ENCODE measurements at regions not wholly inside any gene's neighbourhood (a gene's known extent, or its start where the extent isn't known, plus 50 kb on each side); places are given as distances from the start of the nearest gene placed in this dataset.
"Not testable (repeated sequence)": the region's sequence is repeated elsewhere in the genome, so short reads cannot be mapped to it uniquely, and the experiment has no call there.

DNA sequence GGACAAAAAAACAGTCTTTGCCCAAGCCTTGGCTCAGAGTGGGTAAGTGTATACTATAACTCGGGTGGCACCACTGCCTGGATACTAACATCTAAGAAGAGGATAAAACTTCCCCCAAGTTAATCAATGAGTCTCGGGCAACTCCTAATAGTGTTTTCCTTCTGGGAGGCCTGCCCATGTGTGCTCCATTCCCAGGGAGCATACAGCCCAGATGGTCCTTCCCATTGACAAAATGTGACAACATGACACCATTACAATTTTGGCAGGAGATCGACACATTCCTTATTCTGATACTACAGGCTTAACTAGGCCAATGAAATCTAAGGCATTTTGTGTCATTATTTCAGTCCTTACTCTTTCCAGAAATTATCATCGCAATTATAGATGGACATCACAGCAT, 52.7 kb upstream of the CRIM1 start:
- ATAC-seq (no peak), DNase-seq (no peak)
- intact Hi-C loops (cut with DNase I), result no loop called here

DNA sequence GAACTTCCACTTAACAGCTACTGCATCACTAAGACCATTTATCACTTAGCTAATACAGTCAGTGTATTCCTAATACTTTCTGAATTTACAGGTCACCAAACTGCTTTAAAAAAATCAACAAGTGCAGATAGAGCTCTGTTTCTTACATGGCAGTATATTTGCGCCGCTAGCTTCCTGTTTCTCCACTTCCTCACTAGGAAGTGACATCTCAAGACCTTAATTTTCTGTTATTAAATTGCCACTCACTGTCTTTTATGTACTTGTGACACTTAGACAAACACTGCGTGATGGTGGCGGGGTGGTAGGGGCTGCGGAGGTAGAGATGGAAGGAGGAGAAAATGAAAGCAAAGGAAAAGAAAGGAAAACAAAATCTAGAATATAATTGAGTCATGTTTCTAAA, 53.7 kb upstream of the CRIM1 start:
- DNase-seq, result no peak
- intact Hi-C loops (cut with DNase I), result no loop called here

DNA sequence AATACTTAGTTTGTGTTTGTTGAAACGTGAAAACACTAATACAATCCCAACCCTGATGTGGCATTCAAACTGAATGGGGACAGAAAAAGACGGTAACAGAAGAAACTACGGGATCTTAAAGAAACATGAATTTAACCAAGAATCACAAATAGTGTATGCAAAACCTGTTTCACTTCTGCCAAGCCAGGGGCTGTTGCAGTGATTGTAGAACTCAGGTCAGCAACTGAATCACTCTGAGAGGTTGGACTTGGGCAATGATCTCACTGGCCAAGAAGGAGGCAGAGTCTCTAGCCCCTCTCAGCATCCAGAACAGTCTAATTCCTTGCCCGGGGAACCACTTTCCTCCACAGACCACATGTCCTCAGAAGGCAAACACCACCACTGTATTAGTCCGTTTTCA, 54.9 kb upstream of the CRIM1 start:
- intact Hi-C loops (cut with DNase I), result no loop called here

More for the DNA sequence above, 53.7 kb upstream of the CRIM1 start:
- no peak for ATAC-seq

DNA sequence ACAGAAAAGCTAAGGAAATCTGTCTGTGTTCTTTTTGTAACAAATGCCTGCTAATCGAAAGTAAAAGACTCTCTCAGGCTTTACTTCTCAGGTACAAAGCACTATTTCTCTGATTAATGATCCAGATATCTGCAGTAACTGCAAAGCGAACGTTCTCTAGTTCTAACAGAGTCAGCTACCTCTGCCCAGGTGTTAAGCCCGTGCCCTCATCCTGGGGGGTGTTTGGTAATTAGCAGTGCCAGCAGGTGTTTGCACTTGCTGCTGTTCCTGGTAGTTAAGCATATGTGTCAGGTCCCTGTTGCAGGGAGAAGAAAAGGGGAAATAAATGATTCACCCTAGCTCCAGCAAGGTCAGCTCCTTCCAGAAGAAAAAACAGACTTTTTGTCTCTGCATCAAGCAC, 58.8 kb upstream of the CRIM1 start:
- DNase-seq, result no peak
- no peak for ATAC-seq
- intact Hi-C loops (cut with DNase I), result no loop called here

More for the DNA sequence above, 54.9 kb upstream of the CRIM1 start:
- ATAC-seq (no peak), DNase-seq (no peak)

DNA sequence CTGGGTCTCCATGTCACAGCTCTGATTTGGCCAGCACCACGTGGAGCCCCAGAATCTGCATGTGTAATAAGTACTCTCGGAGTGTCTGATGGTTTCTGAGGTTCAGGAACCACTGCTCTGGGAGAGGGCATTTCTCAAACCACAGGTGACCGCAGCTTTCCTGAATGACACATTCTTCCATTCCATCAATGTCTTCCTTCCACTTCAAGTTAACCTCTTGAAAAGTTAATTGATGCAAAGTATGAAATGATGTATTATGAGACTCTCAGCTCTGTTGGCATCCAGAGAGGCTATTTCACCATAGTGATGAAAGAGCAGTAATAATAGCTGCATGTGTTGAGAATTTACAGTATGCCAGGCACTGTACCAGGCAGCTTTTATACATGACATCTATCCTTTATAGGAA, 61.3 kb upstream of the CRIM1 start:
- intact Hi-C loops (cut with DNase I), result no loop called here
- no peak for DNase-seq
- no peak for ATAC-seq

DNA sequence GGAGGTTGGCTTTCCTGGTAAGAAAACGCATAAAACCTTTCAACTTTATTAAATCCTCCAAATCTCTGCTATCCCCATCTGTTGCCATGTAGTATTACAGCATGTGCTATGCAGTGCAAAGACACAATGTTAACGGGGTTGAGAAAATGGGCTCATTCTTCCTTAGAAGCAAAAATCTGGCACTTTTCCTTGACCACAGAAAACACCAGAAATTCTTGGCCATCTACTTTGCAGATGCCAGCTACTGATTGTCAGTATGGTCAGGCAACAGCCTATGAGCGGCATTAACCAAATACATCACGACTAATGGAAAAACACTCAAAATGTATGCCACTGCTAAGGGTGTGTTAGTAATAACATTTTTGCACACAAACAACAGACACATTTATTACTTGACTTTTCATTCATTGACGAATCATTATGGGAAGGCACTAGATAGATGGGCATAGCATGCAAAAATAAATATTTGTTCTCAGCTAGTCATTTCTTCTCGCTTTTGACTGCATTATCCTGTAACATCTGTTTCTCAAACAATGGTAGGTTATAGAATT, 65.2 kb upstream of the CRIM1 start:
- ATAC-seq (no peak), DNase-seq (no peak)
- intact Hi-C loops (cut with DNase I), result no loop called here

DNA sequence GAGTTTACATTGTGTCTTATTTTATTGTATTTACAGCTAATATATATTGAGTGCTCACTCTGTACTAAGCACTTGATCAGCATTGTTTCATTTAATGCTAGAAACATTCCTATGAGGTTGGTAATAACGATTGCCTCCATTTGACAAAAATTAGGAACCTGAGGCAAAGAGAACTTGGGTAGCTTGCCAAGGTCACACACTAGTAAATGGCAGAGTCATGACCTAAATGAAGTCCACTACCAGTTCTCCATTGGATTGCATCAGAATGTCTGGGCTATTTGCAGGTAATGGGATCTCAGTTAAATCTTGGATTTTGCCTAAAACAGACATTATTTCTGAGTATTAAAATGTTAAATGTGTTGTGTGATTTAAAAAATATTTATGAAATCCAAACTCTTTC, 65.8 kb upstream of the CRIM1 start:
- intact Hi-C loops (cut with DNase I), result no loop called here
- DNase-seq, result no peak
- ATAC-seq, result no peak

DNA sequence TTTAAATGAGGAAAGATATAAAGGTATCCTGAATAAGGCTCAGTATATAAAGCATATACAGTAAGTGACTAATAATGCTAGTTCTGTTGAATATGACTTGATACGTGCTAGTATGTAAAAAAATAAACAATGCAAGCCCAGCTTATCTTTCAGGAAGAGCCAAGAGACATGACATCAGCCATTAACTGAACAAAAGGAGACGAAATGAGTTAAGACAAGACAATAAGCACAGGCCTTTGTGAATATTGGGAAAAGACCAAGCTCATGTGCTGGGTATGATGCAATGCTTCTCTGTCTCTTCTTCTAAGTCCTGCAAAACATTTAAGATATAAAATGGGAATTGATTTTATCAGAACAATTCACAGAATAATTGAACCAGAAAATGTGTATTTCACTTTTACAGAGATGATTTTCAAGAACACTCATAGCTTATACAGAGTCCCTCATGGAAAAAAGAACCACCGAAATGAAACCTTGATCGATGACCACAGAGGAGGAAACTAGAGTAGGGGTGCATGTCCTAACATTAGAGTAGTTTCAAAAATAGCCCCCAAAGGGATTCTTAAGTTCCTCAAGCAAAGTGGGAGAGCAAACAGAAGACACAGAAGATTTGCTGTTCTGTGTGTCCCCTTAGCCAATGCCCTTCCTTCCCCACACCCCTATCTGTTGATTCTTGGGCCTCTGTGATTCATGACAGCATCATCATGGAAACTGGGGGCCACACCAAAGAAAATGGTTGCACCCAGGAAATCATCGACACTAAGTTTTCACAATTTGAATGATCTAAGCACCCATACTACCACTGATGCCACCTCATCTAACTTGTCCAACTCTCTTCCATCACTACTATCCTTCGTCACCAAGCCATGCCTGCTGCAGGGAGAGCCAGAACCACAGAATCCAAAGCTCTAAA, 68.0 kb upstream of the CRIM1 start:
- intact Hi-C loops (cut with DNase I), result no loop called here
- ATAC-seq, result no peak
- DNase-seq, result no peak

DNA sequence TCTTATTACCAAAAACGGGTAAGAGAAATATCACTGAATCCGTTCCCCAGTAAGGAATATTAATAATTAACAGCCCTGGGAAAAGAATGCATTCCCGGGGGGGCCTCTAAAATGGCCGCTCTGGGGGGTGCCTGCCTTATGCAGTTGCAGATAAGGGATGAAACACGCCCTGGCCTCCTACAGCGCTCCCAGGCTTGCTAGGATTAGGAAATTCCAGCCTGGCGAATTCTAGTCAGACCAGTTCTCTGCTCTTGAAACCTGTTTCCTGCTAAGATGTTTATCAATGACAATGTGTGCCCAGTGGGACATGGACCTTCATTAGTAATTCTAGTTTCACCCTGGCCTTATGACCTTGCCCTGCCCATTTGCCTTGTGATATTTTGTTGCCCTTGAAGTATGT, 76.1 kb upstream of the CRIM1 start:
- ATAC-seq; DNase-seq; intact Hi-C loops (cut with DNase I): not testable (repeated sequence)

DNA sequence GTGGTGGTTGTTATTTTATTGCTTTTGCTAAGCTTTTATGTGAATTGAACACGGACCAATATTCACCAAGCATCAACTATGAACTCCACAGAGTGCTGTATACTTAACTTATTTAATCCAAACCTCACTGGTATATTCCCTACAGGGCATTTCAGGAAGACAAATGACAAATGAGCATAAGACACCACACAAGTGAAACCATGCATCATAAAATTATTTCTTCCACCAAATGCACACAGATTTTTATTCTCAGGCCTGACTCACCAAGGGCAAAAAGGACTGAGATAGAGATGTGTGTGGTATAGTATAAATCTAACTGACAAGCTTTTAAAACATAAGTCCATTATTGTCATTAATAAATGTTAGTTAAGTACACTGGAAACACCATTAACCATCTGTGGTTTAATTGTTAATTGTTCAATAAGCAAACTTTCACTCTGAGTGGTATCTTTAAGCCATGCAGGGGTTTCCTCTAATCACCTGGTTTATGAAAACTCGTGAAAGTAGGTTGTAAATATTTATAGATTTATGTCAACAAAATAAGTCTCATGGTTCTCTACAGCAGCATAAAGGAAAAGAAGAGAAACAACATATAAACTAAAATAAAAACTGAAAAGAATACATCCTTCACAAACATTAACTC, 77.6 kb upstream of the CRIM1 start:
- intact Hi-C loops (cut with DNase I), result no loop called here
- no peak for ATAC-seq
- DNase-seq, result no peak

DNA sequence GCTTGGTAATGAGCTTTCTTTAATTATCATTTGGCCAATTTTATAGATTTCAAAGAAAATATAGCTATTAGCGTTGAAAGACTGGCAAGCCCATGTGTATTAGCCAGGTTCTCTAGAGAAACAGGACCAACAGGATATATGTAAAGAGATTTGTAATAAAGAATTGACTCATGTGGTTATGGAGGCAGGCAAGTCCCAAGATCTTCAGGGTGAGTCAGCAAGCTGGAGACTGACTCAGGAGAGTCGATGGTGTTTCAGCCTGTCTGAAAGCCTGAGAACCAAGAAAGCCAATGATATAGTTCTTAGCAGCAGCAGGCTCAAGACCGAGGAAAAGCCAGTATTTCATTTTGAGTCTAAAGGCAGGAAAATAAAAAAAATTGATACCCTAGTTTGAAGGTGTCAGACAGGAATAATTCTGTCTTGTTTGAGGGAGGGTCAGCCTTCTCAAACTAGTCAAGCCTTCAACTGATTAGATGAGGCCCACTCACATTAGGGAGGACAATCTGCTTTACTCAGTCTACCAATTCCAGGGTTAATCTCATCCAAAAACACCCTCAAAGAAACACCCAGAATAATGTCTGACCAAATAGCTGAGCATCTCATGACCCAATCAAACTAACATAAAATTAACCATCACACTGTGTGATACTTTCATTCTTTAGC, 78.3 kb upstream of the CRIM1 start:
- intact Hi-C loops (cut with DNase I), result no loop called here
- ATAC-seq (no peak), DNase-seq (no peak)

DNA sequence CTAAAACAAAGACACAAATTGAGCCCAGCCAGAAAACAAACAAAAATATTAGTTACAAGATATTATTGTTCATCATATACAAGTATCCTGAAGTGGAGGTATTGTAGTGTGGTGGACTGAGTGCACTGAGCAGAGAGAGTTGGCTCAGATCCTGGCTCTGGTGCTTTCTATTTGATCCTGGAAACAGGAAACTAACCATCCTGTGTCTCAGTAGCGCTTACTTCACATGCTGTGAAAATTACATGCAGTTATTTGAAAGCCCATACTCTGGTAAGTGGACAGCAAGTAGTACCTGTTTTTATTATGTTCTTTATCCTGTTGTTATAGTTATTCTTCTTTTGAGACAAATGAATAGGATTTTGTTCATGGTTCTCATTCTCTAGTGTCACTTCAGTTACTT, 84.3 kb upstream of the CRIM1 start:
- DNase-seq, result no peak
- intact Hi-C loops (cut with DNase I), result no loop called here
- no peak for ATAC-seq

DNA sequence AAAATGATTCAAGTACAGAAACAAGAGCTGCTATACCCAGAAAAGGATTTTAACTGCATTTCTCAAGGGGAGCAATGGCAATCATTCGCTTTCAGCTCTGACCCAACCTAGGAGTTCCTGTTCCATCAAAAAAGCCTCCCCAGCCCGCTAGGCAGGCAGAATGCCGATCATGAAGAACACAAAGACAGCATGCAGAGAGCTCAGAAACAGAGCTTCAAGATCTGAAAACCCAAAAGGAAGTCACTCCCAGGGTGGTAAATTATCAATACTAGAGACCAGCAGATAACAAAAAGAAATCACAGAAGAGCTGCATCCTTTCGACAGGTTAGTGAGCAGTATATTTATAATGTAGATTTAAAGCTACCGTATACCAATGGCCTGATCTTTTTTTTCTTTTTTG, 84.8 kb upstream of the CRIM1 start:
- intact Hi-C loops (cut with DNase I), result no loop called here
- DNase-seq, result no peak

DNA sequence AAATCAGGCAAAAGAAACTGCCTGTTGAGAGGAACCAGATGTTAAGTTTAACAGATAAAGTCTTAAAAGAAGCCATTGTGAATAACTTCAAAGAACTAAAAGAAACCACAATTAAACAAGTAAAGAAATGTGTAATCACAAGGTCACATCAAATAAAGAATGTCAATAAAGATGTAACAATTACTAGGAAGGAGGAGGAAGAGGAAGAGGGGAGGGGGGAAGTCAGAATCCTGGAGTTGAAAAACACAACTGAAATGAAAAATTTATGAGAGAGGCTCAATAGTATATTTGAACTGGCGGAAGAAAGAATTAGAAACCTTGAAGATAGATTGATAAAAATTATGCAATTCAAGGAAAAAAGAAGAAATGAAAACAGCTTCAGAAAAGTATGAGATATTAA, 88.4 kb upstream of the CRIM1 start:
- DNase-seq (no peak), ATAC-seq (no peak)
- intact Hi-C loops (cut with DNase I), result no loop called here

More for the DNA sequence above, 84.8 kb upstream of the CRIM1 start:
- ATAC-seq, result no peak

DNA sequence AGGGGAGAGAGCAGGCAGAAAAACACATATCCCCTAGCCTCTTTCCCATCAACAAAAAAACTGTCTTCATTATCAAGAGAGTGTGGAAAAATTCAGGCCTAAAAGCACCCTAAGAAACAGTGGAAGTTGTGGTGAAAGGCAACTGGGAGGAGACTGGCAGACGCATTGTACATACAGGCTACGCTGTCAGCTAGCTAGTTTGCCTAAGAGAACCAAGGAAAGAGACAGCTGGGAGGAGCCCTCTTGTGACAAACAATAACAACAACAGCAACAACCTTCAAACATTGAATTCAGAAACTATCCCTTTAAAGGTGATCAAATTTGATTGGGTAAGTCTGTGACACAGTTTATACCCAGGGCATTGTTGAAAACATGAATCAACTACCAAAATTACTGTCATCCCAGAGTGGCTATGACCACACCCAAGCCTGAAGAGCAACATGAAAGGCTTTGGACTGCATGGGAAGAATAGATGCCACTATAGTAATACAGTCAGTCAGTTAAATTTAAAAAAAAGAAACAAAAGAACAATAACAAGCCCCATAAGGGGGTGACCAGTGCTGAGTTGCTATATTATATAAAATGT, 88.9 kb upstream of the CRIM1 start:
- ATAC-seq, result no peak
- intact Hi-C loops (cut with DNase I), result no loop called here
- no peak for DNase-seq

DNA sequence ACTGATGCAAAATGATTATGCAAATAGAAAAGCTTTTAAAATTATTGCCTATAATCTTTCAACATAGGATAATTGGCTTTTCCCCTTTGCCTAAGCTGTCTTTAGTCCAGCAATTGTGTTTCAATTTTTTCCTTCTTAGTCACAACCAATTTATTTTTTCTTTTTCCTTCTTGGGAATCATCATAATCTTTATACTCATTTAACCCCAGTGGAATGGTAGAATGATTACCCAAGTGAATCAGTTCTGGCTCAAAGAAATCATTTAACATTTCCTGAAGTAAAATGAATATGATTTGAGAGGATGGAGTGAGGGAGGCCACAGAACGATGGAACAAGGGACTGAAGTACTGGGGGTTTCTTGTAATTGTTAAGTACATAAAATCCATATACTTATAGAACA, 93.0 kb upstream of the CRIM1 start:
- intact Hi-C loops (cut with DNase I), result no loop called here
- no peak for DNase-seq
- no peak for ATAC-seq

DNA sequence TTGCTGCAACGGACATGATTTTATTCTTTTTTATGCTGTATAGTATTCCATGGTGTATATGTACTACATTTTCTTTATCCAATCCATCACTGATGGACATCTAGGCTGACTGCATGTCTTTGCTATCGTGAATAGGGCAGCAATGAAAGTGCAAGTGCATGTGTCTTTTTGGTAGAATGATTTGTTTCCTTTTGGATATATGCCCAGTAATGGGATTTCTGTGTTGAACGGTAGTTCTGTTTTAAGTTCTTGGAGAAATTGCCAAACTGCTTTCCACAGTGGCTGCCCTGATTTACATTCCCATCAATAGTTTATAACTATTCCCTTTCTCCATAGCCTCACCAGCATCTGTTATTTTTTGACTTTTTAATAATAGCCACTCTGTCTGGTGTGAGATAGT, 99.7 kb upstream of the CRIM1 start:
- ATAC-seq, result no peak
- no peak for DNase-seq
- intact Hi-C loops (cut with DNase I), result no loop called here

DNA sequence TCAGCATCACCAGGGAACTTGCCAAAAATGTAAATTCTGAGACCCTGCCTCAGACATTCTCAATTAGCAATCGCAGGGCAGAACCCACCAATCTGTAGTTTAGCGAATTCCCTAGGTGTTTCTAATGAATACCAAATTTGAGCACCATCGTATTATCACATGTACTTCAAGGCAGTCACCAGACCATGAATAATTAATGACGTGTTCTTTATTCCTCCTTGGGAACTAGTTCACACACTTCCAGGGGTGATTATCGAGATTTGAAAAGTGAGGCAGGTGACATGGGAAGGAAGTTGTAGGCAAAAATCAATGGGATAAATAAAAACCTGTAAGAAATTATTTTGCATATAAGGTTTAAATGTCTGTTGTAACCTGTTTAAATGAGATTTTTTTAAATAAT, 102.5 kb upstream of the CRIM1 start:
- DNase-seq (no peak), ATAC-seq (no peak)
- intact Hi-C loops (cut with DNase I), result no loop called here

DNA sequence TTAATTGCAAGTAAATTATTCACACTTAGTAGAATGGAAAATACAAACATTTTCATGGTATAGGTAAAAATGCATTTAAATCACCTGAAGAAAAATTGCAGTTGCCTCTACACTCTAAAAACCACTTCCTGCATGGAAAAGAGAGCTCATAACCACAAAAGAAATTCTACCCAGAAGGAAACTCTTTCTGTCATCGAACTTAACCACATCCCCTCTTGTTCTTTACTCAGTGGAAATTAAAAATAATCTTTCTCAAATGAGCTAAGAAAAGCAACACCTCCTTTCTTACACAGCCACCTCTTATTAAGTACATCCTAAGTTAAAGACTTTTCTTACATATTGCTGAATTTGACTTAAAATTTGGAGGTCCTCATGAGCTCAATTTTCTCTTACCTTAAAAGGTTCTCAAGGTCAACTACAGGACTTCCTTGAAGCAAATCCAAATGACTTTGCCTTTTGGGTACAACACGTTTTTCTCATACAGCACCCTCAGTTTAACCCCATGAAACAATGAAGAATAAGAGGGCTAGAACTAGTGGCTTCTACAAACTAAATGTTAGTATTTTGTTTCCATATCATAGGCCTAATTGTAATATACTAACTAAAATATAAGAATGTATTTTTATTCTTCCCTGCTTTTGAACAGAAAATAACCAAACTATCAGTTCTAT, 109.1 kb upstream of the CRIM1 start:
- intact Hi-C loops (cut with DNase I), result no loop called here
- no peak for DNase-seq
- peak in 1 of 2 donors; percentile 30 for ATAC-seq
